Uterus (tissue), 3 donors: ENCODE measurements at regions not wholly inside any gene's neighbourhood (a gene's known extent, or its start where the extent isn't known, plus 50 kb on each side); places are given as distances from the start of the nearest gene placed in this dataset.

Source experiments
- DNase-seq, 2 donors: peaks; one replicate each; pipeline ENCODE4 v3.0.0-alpha.2; 2019 to 2020
- H3K27ac ChIP-seq, 2 donors: fragments of 200-600 bp; sonication (generic); 1 replicate in 1 of 2; 2 replicates in 1 of 2; pipeline ENCODE4 v1.5.1; 2016 to 2018
- H3K27me3 ChIP-seq, 2 donors: fragments of 200-600 bp; sonication (generic); one replicate each; pipeline ENCODE4 v1.5.1; 2018 to 2019; ENCODE audit warnings: control low read depth in 1 of 2
- H3K36me3 ChIP-seq, 2 donors: fragments of 200-600 bp; sonication (generic); one replicate each; pipeline ENCODE4 v1.5.1; 2019; ENCODE audit warnings: control low read depth in 1 of 2
- H3K4me1 ChIP-seq, 2 donors: fragments of 200-600 bp; sonication (generic); one replicate each; pipeline ENCODE4 v1.5.1; 2018 to 2019; ENCODE audit warnings: control low read depth in 1 of 2
- H3K4me3 ChIP-seq, 2 donors: fragments of 200-600 bp; sonication (generic); 1 replicate in 1 of 2; 2 replicates in 1 of 2; pipeline ENCODE4 v1.5.1; 2018 to 2019; ENCODE audit warnings: mild to moderate bottlenecking in 1 of 2
- H3K9me3 ChIP-seq, 2 donors: fragments of 200-600 bp; sonication (generic); one replicate each; pipeline ENCODE4 v1.5.1; 2019; ENCODE audit warnings: control low read depth in 1 of 2
- CTCF ChIP-seq, 4 experiments: fragments of 200-600 bp in 2 of 4; fragments of 450-650 bp in 2 of 4; sonication (generic) in 2 of 4; IDR thresholded peaks; one replicate each; pipeline ENCODE4 v1.5.1; 2016 to 2019; ENCODE audit warnings: antibody characterized with exemption in 4 of 4, mild to moderate bottlenecking in 2 of 4, moderate library complexity in 1 of 4
- POLR2A ChIP-seq, 2 donors: fragments of 450-650 bp; IDR thresholded peaks; one replicate each; pipeline ENCODE4 v1.6.1; 2016; ENCODE audit warnings: antibody characterized with exemption in 2 of 2, mild to moderate bottlenecking in 1 of 2, moderate library complexity in 1 of 2
- intact Hi-C: fragments of 100-400 bp; cut with DNase I; formaldehyde crosslinking; loops from one replicate; pipeline ENCODE4 v1.15.1; 2023; ENCODE audit warnings: low total_unique reads
- donor health status: DM: yes; HTN: yes; CAD: no.

- H3K27ac ChIP-seq, result no peak overlapping the region
Measured at GRCh38 chr3:113065336-113065735, 74.6 kb downstream of the GTPBP8 start.

GRCh38 chr3:113070072-113070640 lies 79.4 kb downstream of the GTPBP8 start:
- TF ChIP-seq POLR2A (IDR thresholded peaks at IDR 0.05), result no peak
- TF ChIP-seq CTCF (IDR thresholded peaks at IDR 0.05), result no peak
- H3K4me3 ChIP-seq, result no peak overlapping the region
- intact Hi-C loops, result no loop called here
- no peaks in the 10 kb centered on the region for H3K27me3 ChIP-seq
- H3K27ac ChIP-seq, result no peak overlapping the region
- no peaks in the 10 kb centered on the region for H3K36me3 ChIP-seq
- DNase-seq, result no peak
- H3K4me1 ChIP-seq, result no peaks in the 10 kb centered on the region
- H3K9me3 ChIP-seq, result no peaks in the 10 kb centered on the region

More at GRCh38 chr3:113065336-113065735, 74.6 kb downstream of the GTPBP8 start:
- H3K36me3 ChIP-seq, result no peaks in the 10 kb centered on the region
- no peaks in the 10 kb centered on the region for H3K9me3 ChIP-seq
- TF ChIP-seq CTCF (IDR thresholded peaks at IDR 0.05) (no peak), POLR2A (IDR thresholded peaks at IDR 0.05) (no peak)
- no peak for DNase-seq
- no peak overlapping the region for H3K4me3 ChIP-seq
- H3K27me3 ChIP-seq, result no peaks in the 10 kb centered on the region
- intact Hi-C loops, result loop anchor here (10.0 kb wide), 1 partner anchor 59 kb away; no protein-coding TSS in a partner anchor
- no peaks in the 10 kb centered on the region for H3K4me1 ChIP-seq

- H3K9me3 ChIP-seq, result no peaks in the 10 kb centered on the region
- no peak for TF ChIP-seq CTCF (IDR thresholded peaks at IDR 0.05)
- no peak for TF ChIP-seq POLR2A (IDR thresholded peaks at IDR 0.05)
- H3K36me3 ChIP-seq, result no peaks in the 10 kb centered on the region
- intact Hi-C loops, result no loop called here
- no peak for DNase-seq
- no peak overlapping the region for H3K27ac ChIP-seq
- no peaks in the 10 kb centered on the region for H3K27me3 ChIP-seq
- H3K4me1 ChIP-seq, result no peaks in the 10 kb centered on the region
- H3K4me3 ChIP-seq, result no peak overlapping the region
Measured at GRCh38 chr3:113070681-113071113, 79.9 kb downstream of the GTPBP8 start.

GRCh38 chr3:113075588-113075987 lies 84.8 kb downstream of the GTPBP8 start:
- H3K4me3 ChIP-seq, result no peak overlapping the region
- no peak for DNase-seq
- intact Hi-C loops, result no loop called here
- TF ChIP-seq CTCF (IDR thresholded peaks at IDR 0.05) (no peak), POLR2A (IDR thresholded peaks at IDR 0.05) (no peak)
- H3K36me3 ChIP-seq, result no peaks in the 10 kb centered on the region
- H3K27ac ChIP-seq, result no peak overlapping the region
- no peaks in the 10 kb centered on the region for H3K9me3 ChIP-seq
- H3K27me3 ChIP-seq, result no peaks in the 10 kb centered on the region
- no peaks in the 10 kb centered on the region for H3K4me1 ChIP-seq

- H3K9me3 ChIP-seq, result no peaks in the 10 kb centered on the region
- intact Hi-C loops, result no loop called here
- no peak overlapping the region for H3K4me3 ChIP-seq
- TF ChIP-seq POLR2A (IDR thresholded peaks at IDR 0.05) (no peak), CTCF (IDR thresholded peaks at IDR 0.05) (no peak)
- no peaks in the 10 kb centered on the region for H3K4me1 ChIP-seq
- H3K27ac ChIP-seq, result no peak overlapping the region
- H3K27me3 ChIP-seq, result no peaks in the 10 kb centered on the region
- no peaks in the 10 kb centered on the region for H3K36me3 ChIP-seq
- no peak for DNase-seq
Measured at GRCh38 chr3:113079218-113079961, 88.6 kb downstream of the GTPBP8 start.
